IMR-90 (cell line): ENCODE measurements at regions not wholly inside any gene's neighbourhood (a gene's known extent, or its start where the extent isn't known, plus 50 kb on each side); places are given as distances from the start of the nearest gene placed in this dataset.

ENCODE experiments used
- BHLHE40 ChIP-seq: fragments of 150-350 bp; IDR thresholded peaks from 2 replicates; pipeline ENCODE4 v1.6.1; 2016; ENCODE audit warnings: mild to moderate bottlenecking, low read depth, low read length
- CEBPB ChIP-seq: IDR thresholded peaks from 2 replicates; pipeline ENCODE4 v1.6.1; 2012; ENCODE audit warnings: low read depth, low read length, improper control_type of control experiment
- CHD1 ChIP-seq: IDR thresholded peaks from 2 replicates; pipeline ENCODE4 v1.6.1; 2012; ENCODE audit warnings: low read depth, low read length, improper control_type of control experiment
- CTCF ChIP-seq: conservative IDR thresholded peaks from 2 replicates; pipeline ENCODE4 v1.5.1; 2012; ENCODE audit warnings: mild to moderate bottlenecking, low read depth, low read length, improper control_type of control experiment
- ELK1 ChIP-seq: fragments of 150-350 bp; IDR thresholded peaks from 2 replicates; pipeline ENCODE4 v1.6.1; 2016; ENCODE audit warnings: low read depth, mild to moderate bottlenecking, low read length, moderate library complexity, borderline replicate concordance
- MAFK ChIP-seq: IDR thresholded peaks from 2 replicates; pipeline ENCODE4 v1.6.1; 2012; ENCODE audit warnings: low read depth, low read length, improper control_type of control experiment
- MAZ ChIP-seq: IDR thresholded peaks from 2 replicates; pipeline ENCODE4 v1.6.1; 2012; ENCODE audit warnings: low read depth, mild to moderate bottlenecking, low read length, improper control_type of control experiment, moderate library complexity, borderline replicate concordance
- MXI1 ChIP-seq: IDR thresholded peaks from 2 replicates; pipeline ENCODE4 v1.6.1; 2012; ENCODE audit warnings: low read depth, mild to moderate bottlenecking, low read length, moderate library complexity, borderline replicate concordance
- POLR2A ChIP-seq: IDR thresholded peaks from 2 replicates; pipeline ENCODE4 v1.6.1; 2012; ENCODE audit warnings: mild to moderate bottlenecking, low read depth, low read length
- RAD21 ChIP-seq: IDR thresholded peaks from 2 replicates; pipeline ENCODE4 v1.6.1; 2012; ENCODE audit warnings: low read length, improper control_type of control experiment
- RCOR1 ChIP-seq: IDR thresholded peaks from 2 replicates; pipeline ENCODE4 v1.6.1; 2012; ENCODE audit warnings: mild to moderate bottlenecking, low read length, improper control_type of control experiment; ENCODE audit not compliant: insufficient replicate concordance
- RFX5 ChIP-seq: IDR thresholded peaks from 2 replicates; pipeline ENCODE4 v1.8.0; 2012; ENCODE audit warnings: low read depth, mild to moderate bottlenecking, low read length, moderate library complexity
- SMC3 ChIP-seq: fragments of 150-350 bp; IDR thresholded peaks from 2 replicates; pipeline ENCODE4 v1.6.1; 2016; ENCODE audit warnings: low read depth, mild to moderate bottlenecking, antibody characterized with exemption, low read length, moderate library complexity
- USF2 ChIP-seq: fragments of 150-350 bp; IDR thresholded peaks from 2 replicates; pipeline ENCODE4 v1.6.1; 2017; ENCODE audit warnings: mild to moderate bottlenecking, antibody characterized with exemption, low read length, low read depth

GRCh38 chr9:101968392-101968791 is 229.9 kb upstream of the GRIN3A start:
- TF ChIP-seq CTCF (no peak), RFX5 (no peak), USF2 (no peak), POLR2A (no peak), CEBPB (no peak), CHD1 (no peak), RCOR1 (no peak), MAFK (peak; percentile 94), RAD21 (no peak), BHLHE40 (no peak), ELK1 (no peak), MAZ (no peak), SMC3 (no peak), MXI1 (no peak)
